Activated T-helper 2 cell treated with anti-CD3 and anti-CD28 coated beads, Interferon-gamma antibody, Interleukin-2, Interleukin-4, amounts not matched to agents 10 μg/mL and 5 μg/mL and 100 μg/mL, durations not matched to agents 14 hours and 24 hours and 36 hours (primary cell): ENCODE measurements at regions not wholly inside any gene's neighbourhood (a gene's known extent, or its start where the extent isn't known, plus 50 kb on each side); places are given as distances from the start of the nearest gene placed in this dataset.
"Not testable (repeated sequence)": the region's sequence is repeated elsewhere in the genome, so short reads cannot be mapped to it uniquely, and the experiment has no call there.

Experiments used
- DNase-seq: peaks from one replicate; pipeline ENCODE4 v3.0.0; 2021; ENCODE audit warnings: low spot score
- H3K27ac Mint-ChIP-seq: one replicate; pipeline ENCODE4 v1.8.0; 2021; ENCODE audit warnings: mixed read lengths
- H3K27me3 Mint-ChIP-seq: one replicate; pipeline ENCODE4 v1.8.0; 2021; ENCODE audit warnings: low read depth, mixed read lengths
- H3K36me3 Mint-ChIP-seq: one replicate; pipeline ENCODE4 v1.8.0; 2021; ENCODE audit warnings: low read depth, mixed read lengths
- H3K4me1 Mint-ChIP-seq: one replicate; pipeline ENCODE4 v1.8.0; 2021; ENCODE audit warnings: low read depth, mixed read lengths
- H3K4me3 Mint-ChIP-seq: one replicate; pipeline ENCODE4 v1.8.0; 2021; ENCODE audit warnings: low read depth, mild to moderate bottlenecking, moderate library complexity, mixed read lengths
- H3K9me3 Mint-ChIP-seq: one replicate; pipeline ENCODE4 v1.8.0; 2021; ENCODE audit warnings: mixed read lengths
- intact Hi-C: fragments of 100-400 bp; cut with micrococcal nuclease; formaldehyde crosslinking; loops from one replicate; pipeline ENCODE4 v1.15.1; 2023

- H3K27ac Mint-ChIP-seq: no peak overlapping the region
- no peak overlapping the region for H3K4me3 Mint-ChIP-seq
- intact Hi-C loops: no loop called here
- H3K27me3 Mint-ChIP-seq: no peaks in the 10 kb centered on the region
- no peaks in the 10 kb centered on the region for H3K9me3 Mint-ChIP-seq
- H3K36me3 Mint-ChIP-seq: no peaks in the 10 kb centered on the region
- no peak for DNase-seq
- no peaks in the 10 kb centered on the region for H3K4me1 Mint-ChIP-seq
Observed at GRCh38 chr10:109746861-109747260, 176.4 kb downstream of the XPNPEP1 start.

- H3K4me1 Mint-ChIP-seq: no peaks in the 10 kb centered on the region
- no peak overlapping the region for H3K4me3 Mint-ChIP-seq
- H3K36me3 Mint-ChIP-seq: no peaks in the 10 kb centered on the region
- intact Hi-C loops: no loop called here
- no peak for DNase-seq
- H3K27me3 Mint-ChIP-seq: no peaks in the 10 kb centered on the region
- no peak overlapping the region for H3K27ac Mint-ChIP-seq
- H3K9me3 Mint-ChIP-seq: no peaks in the 10 kb centered on the region
Observed at GRCh38 chr10:109744020-109744419, 179.3 kb downstream of the XPNPEP1 start.

GRCh38 chr10:109743574-109743973, 179.7 kb downstream of the XPNPEP1 start:
- H3K27ac Mint-ChIP-seq: no peak overlapping the region
- intact Hi-C loops: no loop called here

GRCh38 chr10:109743146-109743545, 180.2 kb downstream of the XPNPEP1 start:
- Mint-ChIP-seq H3K27ac (no peak overlapping the region), H3K4me1 (no peaks in the 10 kb centered on the region), H3K9me3 (no peaks in the 10 kb centered on the region), H3K27me3 (no peaks in the 10 kb centered on the region), H3K4me3 (no peak overlapping the region), H3K36me3 (no peaks in the 10 kb centered on the region)
- DNase-seq: no peak
- intact Hi-C loops: no loop called here

More at GRCh38 chr10:109743574-109743973, 179.7 kb downstream of the XPNPEP1 start:
- Mint-ChIP-seq H3K36me3 (no peaks in the 10 kb centered on the region), H3K27me3 (no peaks in the 10 kb centered on the region), H3K4me3 (no peak overlapping the region), H3K4me1 (no peaks in the 10 kb centered on the region), H3K9me3 (no peaks in the 10 kb centered on the region)
- DNase-seq: no peak

GRCh38 chr10:109741712-109742111, 181.6 kb downstream of the XPNPEP1 start:
- no peaks in the 10 kb centered on the region for H3K36me3 Mint-ChIP-seq
- intact Hi-C loops: no loop called here
- no peak overlapping the region for H3K27ac Mint-ChIP-seq
- DNase-seq: no peak
- H3K27me3 Mint-ChIP-seq: no peaks in the 10 kb centered on the region
- no peaks in the 10 kb centered on the region for H3K4me1 Mint-ChIP-seq
- no peaks in the 10 kb centered on the region for H3K9me3 Mint-ChIP-seq
- no peak overlapping the region for H3K4me3 Mint-ChIP-seq

- Mint-ChIP-seq H3K4me1 (no peaks in the 10 kb centered on the region), H3K27me3 (no peaks in the 10 kb centered on the region)
- intact Hi-C loops: no loop called here
Observed at GRCh38 chr10:109740436-109740835, 182.9 kb downstream of the XPNPEP1 start.

GRCh38 chr10:109737626-109738025, 185.7 kb downstream of the XPNPEP1 start:
- H3K4me1 Mint-ChIP-seq: no peaks in the 10 kb centered on the region
- no peaks in the 10 kb centered on the region for H3K36me3 Mint-ChIP-seq
- no peaks in the 10 kb centered on the region for H3K27me3 Mint-ChIP-seq
- intact Hi-C loops: no loop called here
- H3K4me3 Mint-ChIP-seq: no peak overlapping the region
- H3K27ac Mint-ChIP-seq: no peak overlapping the region
- no peak for DNase-seq
- no peaks in the 10 kb centered on the region for H3K9me3 Mint-ChIP-seq

More at GRCh38 chr10:109740436-109740835, 182.9 kb downstream of the XPNPEP1 start:
- Mint-ChIP-seq H3K27ac (no peak overlapping the region), H3K4me3 (no peak overlapping the region), H3K9me3 (no peaks in the 10 kb centered on the region), H3K36me3 (no peaks in the 10 kb centered on the region)
- DNase-seq: no peak

GRCh38 chr10:109737009-109737408, 186.3 kb downstream of the XPNPEP1 start:
- Mint-ChIP-seq H3K27me3 (no peaks in the 10 kb centered on the region), H3K4me3 (no peak overlapping the region), H3K4me1 (no peaks in the 10 kb centered on the region), H3K36me3 (no peaks in the 10 kb centered on the region), H3K9me3 (no peaks in the 10 kb centered on the region), H3K27ac (no peak overlapping the region)
- DNase-seq: no peak
- intact Hi-C loops: no loop called here

- DNase-seq: no peak
- no peaks in the 10 kb centered on the region for H3K9me3 Mint-ChIP-seq
- no peaks in the 10 kb centered on the region for H3K36me3 Mint-ChIP-seq
- H3K27ac Mint-ChIP-seq: no peak overlapping the region
- H3K4me1 Mint-ChIP-seq: no peaks in the 10 kb centered on the region
- no peaks in the 10 kb centered on the region for H3K27me3 Mint-ChIP-seq
- no peak overlapping the region for H3K4me3 Mint-ChIP-seq
- intact Hi-C loops: no loop called here
Observed at GRCh38 chr10:109735776-109736175, 187.5 kb downstream of the XPNPEP1 start.

- no peak for DNase-seq
- intact Hi-C loops: no loop called here
- no peaks in the 10 kb centered on the region for H3K4me1 Mint-ChIP-seq
- H3K9me3 Mint-ChIP-seq: no peaks in the 10 kb centered on the region
- H3K27ac Mint-ChIP-seq: no peak overlapping the region
- no peaks in the 10 kb centered on the region for H3K36me3 Mint-ChIP-seq
- H3K4me3 Mint-ChIP-seq: no peak overlapping the region
- H3K27me3 Mint-ChIP-seq: no peaks in the 10 kb centered on the region
Observed at GRCh38 chr10:109732254-109732965, 190.9 kb downstream of the XPNPEP1 start.

GRCh38 chr10:109729895-109730294, 193.4 kb downstream of the XPNPEP1 start:
- H3K36me3 Mint-ChIP-seq, intact Hi-C loops, H3K27me3 Mint-ChIP-seq, H3K9me3 Mint-ChIP-seq, H3K4me1 Mint-ChIP-seq, H3K4me3 Mint-ChIP-seq, H3K27ac Mint-ChIP-seq, DNase-seq: not testable (repeated sequence)

GRCh38 chr10:109727436-109727835, 195.9 kb downstream of the XPNPEP1 start:
- Mint-ChIP-seq H3K4me1 (no peaks in the 10 kb centered on the region), H3K9me3 (no peaks in the 10 kb centered on the region), H3K27ac (no peak overlapping the region), H3K36me3 (no peaks in the 10 kb centered on the region), H3K27me3 (no peaks in the 10 kb centered on the region), H3K4me3 (no peak overlapping the region)
- DNase-seq: no peak
- intact Hi-C loops: no loop called here

- no peak for DNase-seq
- Mint-ChIP-seq H3K27me3 (no peaks in the 10 kb centered on the region), H3K27ac (no peak overlapping the region), H3K9me3 (no peaks in the 10 kb centered on the region), H3K4me3 (no peak overlapping the region), H3K36me3 (no peaks in the 10 kb centered on the region), H3K4me1 (no peaks in the 10 kb centered on the region)
- intact Hi-C loops: no loop called here
Observed at GRCh38 chr10:109726473-109726872, 196.8 kb downstream of the XPNPEP1 start.

GRCh38 chr10:109723305-109723704, 200.0 kb downstream of the XPNPEP1 start:
- Mint-ChIP-seq H3K4me3 (no peak overlapping the region), H3K27me3 (no peaks in the 10 kb centered on the region), H3K9me3 (no peaks in the 10 kb centered on the region), H3K27ac (no peak overlapping the region), H3K4me1 (no peaks in the 10 kb centered on the region), H3K36me3 (no peaks in the 10 kb centered on the region)
- intact Hi-C loops: no loop called here
- no peak for DNase-seq
